ENCODE measurements at regions not wholly inside any gene's neighbourhood (a gene's known extent, or its start where the extent isn't known, plus 50 kb on each side); places are given as distances from the start of the nearest gene placed in this dataset.
A peak's percentile ranks its signal among the peaks of the same experiment; 100 is the strongest.

DNA sequence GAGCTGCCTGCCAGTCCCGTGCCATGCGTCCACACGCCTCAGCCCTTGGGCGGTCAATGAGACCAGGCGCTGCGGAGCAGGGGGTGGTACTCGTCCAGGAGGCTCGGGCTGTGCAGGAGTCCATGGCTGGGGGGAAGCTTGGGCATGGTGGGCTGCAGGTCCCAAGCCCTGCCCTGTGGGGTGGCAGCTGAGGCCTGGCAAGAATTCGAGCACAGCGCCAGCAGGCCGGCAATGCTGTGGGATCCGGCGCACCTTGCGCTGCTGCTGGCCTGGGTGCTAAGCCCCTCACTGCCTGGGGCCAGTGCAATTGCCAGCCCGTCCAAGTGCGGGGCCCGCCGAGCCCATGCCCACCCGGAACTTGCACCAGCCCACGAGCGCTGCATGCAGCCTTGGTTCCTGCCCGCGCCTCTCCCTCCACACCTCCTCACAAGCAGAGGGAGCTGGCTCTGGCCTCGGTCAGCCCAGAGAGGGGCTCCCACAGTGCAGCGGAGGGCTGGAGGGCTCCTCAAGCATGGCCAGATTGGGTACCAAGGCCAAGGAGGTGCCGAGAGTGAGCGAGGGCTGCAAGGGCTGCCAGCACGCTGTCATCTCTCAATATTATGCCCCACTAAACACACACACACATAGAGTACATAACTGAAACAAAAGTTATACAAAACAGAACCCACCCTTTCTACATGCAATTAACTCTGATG lies 307.7 kb downstream of the LMO4 start:
- ATAC-seq = no peak

GRCh38 chr1:87638636-87639035 lies 310.0 kb downstream of the LMO4 start:
- ATAC-seq = no peak

GRCh38 chr1:87641996-87642395 lies 313.3 kb downstream of the LMO4 start:
- ATAC-seq = no peak

- ATAC-seq = no peak
These were observed 314.0 kb downstream of the LMO4 start for GRCh38 chr1:87642581-87643221.

DNA sequence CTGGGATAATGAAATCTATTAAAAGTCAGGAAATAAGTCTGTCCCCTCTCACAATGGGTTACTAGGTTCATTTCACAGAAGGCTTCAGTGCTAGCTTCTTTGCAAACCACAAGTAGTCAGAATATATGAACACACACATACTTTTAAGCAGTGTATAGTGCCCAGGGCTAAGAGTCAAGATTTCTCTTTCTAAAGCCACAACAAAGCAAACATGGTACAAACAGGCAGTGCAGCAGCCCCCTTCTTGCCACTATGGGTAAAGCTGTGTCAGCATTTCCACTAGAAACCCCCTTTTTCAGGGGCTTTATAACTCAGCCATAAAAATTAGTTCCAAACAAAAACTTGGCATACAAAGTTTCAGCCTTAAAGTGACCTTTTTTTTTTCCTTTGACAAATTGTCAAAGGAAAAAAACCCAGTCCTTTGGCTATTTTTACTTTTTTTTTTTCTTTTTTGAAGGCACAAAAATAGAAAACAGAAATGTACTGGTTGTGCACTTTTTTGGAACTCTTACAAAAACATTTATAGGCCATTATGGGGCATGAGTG lies 315.4 kb downstream of the LMO4 start:
- ATAC-seq = no peak

DNA sequence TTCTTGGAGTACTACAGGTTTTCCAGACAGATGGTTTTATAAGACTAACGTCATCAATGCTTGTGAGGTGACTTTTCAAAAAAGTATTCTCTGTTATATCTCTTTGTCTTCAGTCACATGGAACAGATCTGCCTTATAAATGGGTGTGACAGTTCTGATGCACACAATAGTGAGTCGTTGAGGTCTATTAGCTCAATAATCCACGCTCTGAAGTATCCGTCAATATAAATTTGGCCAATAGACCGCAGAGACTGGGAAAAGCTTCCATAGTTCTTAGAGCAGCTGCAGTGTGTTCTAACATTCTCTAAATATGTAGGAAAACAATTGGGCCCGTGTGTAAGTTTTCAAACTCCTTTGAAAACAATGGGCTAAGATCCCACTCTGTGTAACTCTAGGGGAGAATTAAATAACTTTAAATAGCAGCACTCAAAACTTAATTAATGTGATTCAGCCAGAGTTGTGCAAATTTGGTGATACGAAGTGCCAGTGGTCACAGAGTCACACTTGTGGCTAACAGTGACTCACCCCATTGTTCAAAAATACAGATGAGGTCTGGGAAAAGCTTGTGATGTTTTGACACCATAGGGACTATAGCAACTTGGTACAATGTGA lies 316.0 kb downstream of the LMO4 start:
- peak; percentile 37 for ATAC-seq

- ATAC-seq = no peak
These were observed 318.9 kb downstream of the LMO4 start for GRCh38 chr1:87647430-87648177.

GRCh38 chr1:87648323-87649119 lies 319.8 kb downstream of the LMO4 start:
- ATAC-seq = no peak

- ATAC-seq = no peak
These were observed 321.6 kb downstream of the LMO4 start for GRCh38 chr1:87650306-87650705.

DNA sequence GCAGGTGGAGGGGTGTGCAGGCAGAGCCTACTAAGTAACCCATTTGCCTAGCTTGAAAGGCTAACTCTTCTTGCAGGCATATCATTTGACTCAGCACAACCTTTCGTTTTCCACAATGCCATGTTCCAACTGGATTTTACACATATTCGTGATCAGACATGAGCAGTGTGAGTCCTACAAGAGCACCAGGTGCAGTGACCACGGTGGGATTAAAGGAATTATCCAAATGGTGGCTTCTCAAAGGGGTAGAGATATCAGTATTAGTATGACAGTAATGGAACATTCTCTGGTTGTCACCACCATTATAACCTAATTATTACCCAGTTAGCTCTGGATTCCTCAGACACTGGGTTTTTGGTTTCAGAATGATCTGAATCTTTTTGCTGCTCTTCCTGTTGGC lies 323.5 kb downstream of the LMO4 start:
- ATAC-seq = no peak

GRCh38 chr1:87665151-87665550 lies 336.5 kb downstream of the LMO4 start:
- no peak for ATAC-seq

GRCh38 chr1:87666681-87667080 lies 338.0 kb downstream of the LMO4 start:
- ATAC-seq = no peak

DNA sequence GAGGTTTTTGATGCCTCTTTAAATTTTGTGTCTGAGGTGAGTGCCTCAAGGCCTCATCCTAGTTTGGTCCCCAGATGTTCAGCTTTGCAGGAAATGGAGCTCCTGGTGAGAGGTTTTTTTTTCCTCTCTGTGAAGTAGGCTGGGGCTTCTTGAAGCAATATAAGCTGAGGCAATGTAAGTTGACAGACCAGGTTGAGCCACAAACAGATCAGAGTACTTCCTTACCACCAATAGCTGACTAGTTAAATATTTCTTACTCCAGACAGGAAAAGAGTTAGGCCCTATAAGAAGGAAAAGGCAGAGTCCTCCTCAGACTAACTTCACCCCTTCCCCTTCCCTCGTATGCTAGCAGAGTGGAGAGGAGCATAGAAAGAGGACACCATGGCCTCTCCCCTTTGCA lies 341.0 kb downstream of the LMO4 start:
- no peak for ATAC-seq

GRCh38 chr1:87673309-87673708 lies 344.6 kb downstream of the LMO4 start:
- ATAC-seq = no peak

DNA sequence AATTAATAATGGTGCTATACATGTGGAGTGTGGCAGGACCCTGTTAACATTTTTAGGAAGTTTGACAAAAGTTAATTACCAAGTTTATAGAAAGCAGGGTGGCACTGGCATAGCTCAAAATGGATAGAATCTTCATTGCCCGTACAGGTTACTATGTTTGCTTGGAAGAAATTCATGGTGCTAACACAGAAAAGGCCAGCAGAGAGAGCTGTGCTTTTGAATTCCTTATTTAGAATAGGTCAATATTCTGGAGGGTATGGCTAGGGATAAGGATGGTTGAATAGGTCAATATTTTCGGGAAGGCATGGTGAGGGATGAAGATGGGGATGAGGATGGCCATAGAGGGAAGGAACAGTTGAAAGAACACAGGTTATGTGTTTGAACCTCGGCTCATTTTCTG lies 345.1 kb downstream of the LMO4 start:
- no peak for ATAC-seq

DNA sequence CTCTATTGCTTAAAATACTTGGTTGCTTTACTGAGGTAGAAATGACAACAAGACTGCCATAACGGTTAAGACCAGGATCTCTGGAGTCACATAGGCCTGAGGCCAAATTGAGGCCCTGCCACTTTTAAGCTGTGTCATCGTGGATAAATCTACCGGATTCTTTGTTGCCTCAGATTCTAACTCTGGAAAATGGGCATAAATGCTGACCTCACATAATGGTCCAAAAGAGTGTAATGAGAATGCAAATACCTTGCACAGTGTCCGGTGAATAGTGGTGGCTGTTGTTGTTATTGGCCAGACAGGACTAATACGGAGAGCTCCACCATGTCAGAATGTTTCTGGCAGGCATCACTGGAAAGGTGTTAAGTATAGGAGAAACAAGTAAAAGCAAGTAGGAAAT lies 346.1 kb downstream of the LMO4 start:
- no peak for ATAC-seq

DNA sequence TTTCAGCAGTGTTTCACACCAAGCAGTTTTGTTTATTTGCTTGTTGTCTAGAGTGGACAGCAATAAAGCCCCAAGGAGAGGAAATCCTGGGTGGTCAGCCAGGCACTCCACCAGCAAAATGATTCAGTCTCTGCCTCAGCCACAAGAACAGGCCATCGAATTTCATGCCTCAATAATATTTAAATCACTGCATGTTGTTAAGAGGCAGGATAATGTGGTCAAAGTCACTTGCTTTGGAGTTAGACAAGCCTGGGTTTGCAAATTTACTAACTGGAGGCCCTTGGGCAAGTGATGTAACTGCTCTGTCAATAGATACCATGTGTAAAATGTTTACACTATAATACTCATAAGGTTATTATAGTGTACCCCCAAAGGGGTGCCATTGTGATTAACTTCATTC lies 349.6 kb downstream of the LMO4 start:
- no peak for ATAC-seq

DNA sequence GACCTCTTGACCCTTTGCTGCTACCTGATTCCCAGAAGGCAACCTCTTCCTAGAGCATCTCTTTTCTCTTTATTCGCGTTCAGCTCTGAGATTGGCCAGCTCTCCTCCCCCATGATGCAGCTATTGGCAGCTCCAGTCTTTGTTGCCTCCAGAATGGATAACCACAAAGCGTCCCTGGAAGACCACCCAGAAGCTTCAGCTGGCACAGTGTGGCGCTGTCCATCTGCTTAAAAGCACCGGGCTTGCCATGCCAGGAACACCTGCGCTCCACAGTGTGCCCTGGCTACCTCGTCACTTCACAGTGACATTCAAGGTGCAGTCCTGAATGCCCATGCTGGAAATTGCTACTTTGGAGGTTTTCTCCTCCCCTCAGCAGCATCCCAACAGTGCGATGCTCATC lies 353.9 kb downstream of the LMO4 start:
- no peak for ATAC-seq

DNA sequence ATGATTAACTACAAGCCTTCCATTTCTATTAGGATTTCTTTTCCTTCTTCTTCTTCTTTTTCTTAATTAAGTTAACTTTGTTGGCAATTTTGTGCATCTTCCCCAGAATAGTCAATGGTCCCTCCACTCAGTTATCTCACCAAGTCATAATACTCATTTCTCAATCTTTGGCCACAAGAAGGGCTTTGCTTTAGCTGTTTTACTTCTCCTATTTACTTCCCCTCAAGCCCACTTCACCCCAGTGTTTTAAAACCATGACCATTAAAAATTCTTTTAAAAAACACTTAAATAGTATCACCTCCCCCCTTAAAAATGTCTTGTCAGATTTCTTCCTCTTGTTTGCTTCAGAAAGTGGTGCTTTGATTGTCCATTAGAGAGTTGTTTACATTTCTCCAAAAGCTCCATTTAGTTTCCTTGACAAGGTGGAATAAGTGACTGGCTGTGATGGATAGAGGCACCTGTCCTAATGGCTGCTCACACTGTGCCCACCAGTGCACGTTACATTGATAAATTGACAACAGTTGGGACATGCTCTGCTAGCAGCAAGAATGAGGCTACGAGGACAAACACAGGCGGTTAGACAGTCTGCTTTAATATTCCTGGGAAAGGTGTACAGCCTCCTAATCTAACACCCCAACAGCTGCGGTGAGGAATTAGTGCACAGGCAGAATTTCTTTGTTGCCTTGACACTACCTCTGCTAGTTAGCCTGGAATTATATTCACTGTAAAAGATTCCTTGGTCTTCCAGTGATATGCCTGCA lies 354.7 kb downstream of the LMO4 start:
- no peak for ATAC-seq

GRCh38 chr1:87684194-87684593 lies 355.5 kb downstream of the LMO4 start:
- no peak for ATAC-seq

DNA sequence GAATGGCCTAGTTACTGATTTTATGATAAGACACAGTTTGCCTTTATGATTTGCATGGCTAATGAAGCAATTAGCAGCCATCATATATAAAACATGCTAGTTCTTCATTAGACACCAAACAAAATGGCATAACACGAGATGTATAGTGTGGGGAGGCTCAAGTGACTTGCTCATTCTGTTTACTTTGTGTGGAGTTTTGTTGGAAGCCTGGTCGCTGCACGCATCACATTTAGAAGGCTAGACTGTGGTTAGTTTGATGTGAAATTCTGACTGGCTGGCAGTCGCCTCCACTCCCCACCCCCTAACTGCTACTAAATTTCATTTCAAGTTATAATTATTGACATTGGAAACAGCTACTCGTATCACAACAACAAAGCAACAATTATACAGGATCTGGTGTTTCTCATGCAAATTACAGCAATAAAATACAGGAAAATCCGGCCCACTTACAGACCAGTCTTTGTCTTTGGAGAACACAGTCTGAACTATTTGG lies 356.1 kb downstream of the LMO4 start:
- no peak for ATAC-seq
